NCI-H226 (cell line): ENCODE measurements at regions not wholly inside any gene's neighbourhood (a gene's known extent, or its start where the extent isn't known, plus 50 kb on each side); places are given as distances from the start of the nearest gene placed in this dataset.

Experiments
- DNase-seq: peaks from one replicate; pipeline ENCODE4 v3.0.0-alpha.2; 2015

DNA sequence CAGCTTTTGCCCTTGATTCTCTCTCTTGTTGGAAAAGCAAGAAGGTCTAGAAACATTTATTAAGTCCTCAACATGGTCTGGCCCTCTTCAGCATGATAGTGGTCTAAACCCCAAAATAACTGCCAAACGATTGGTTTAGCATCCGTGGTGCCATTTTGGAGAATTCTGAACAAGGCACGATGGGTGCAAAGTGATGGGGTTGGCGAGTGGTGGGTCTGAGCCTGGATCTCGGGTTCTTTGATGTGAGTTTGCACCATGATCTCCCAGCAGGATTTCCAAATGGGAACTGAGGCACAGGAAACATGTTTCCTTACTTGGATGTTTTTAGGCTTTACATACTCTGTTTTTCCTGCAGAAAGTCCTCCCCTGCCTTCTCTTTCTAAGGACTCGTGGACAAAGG, 240.3 kb downstream of the MYCN start:
- DNase-seq = no peak

GRCh38 chr2:16179701-16180416, 239.5 kb downstream of the MYCN start:
- no peak for DNase-seq

- no peak for DNase-seq
Observed at GRCh38 chr2:16178551-16179130, 238.3 kb downstream of the MYCN start.

GRCh38 chr2:16177671-16178180, 237.4 kb downstream of the MYCN start:
- no peak for DNase-seq

- no peak for DNase-seq
Observed at GRCh38 chr2:16176971-16177480, 236.7 kb downstream of the MYCN start.

DNA sequence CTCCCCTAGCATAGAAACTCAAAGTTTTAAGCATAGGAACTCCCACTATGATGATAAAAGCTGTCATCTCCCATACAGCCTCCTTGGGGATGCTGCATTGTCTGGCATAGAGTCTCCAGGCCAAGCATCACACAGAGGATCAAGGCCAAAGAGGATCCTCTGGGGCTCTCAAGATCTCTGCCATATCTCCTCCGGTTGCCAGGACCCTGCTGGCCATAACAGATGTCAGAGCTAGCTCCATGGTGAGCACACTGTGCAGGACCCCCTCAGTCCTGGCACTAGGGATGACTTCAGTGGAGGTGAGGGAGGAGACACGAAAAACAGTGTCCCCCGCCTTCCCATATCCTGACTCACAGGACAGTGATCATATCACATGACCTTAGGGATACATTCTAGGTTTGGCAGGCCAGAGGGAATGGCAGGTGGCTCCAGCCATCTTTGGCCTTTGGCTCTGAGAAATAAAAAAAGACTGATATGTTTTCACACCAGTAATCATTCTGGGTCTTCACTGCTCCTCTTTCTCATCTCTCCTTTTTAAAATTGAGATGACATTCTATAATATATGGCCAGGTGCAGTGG, 235.0 kb downstream of the MYCN start:
- DNase-seq = no peak

DNA sequence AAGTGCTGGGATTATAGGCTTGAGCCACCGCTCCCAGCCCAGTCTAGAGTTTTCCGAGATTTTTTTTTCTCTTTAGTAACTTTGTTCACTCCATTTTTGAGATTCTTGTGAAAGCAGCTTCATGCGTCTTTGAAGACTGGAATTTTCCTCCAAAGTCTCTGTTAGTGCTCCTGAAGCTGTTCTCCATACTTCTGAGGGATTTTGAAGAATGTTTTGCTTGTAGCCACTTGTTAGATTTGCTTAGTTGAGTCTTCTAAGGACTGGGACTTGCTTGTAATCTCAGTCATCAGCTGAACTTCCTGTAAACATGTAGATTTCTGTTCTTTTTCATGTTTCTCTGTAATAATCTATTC, 234.3 kb downstream of the MYCN start:
- no peak for DNase-seq

- no peak for DNase-seq
Observed at GRCh38 chr2:16173893-16174692, 233.7 kb downstream of the MYCN start.

DNA sequence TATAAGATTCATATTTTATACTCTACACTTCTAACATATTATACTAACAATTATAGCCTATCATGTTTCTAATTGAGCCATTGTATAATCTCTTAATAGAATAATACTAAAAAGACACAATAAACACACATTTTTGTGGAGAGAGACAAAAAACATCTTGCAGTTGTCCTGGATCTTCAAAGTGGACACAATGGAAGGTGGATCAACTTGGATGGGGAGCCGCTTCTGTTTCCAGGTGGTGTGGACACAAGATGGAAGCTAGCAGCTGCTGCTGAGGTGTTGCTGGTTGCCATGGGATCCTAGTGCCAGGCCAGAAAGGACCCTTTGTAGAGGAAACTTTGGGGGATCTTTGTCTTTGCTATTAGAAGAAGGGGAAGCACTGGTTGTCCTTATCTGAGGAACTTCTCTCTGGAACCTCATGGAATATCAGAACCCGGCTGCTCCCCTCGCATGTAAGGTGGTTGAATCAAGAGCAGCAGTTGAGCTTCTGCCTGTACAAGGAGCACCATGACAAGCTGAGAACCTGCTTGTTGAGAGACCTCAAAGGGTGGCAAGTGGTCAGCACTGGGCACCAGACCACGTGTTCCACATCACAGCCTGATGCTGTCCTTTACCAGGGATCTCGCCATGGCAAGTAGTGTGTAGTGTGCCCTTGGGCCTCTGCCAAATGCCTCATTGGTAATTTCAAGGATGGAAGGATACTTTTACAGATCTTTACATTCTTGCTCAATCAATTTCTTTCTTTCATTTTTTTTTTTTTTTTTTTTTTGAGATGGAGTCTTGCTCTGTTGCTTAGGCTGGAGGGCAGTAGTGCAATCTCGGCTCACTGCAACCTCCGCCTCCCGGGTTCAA, 232.2 kb downstream of the MYCN start:
- DNase-seq = no peak

DNA sequence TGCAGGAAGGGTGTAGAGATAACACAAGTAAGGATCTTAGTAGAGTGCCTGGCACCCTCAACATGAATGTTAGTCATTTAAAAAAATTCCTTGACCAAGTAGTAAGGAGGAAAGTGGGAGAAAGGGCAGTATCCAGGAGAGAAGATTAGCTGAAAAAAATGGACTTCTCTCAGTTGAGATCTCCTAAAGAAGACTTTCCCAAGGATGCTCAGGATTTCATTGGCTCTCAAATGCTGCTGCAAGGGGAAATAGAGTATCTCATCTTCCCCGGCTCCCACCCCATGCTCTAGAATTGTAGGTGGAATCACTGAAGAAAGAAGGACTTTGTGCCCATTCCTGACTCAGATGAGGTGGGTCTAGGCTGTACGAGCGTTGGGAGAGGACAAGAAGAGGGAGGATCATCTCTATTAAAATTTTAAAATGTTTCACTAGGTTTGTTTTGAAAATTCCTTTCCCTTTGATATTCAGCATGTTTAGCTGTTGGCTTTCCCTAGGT, 231.1 kb downstream of the MYCN start:
- DNase-seq = peak; percentile 15

DNA sequence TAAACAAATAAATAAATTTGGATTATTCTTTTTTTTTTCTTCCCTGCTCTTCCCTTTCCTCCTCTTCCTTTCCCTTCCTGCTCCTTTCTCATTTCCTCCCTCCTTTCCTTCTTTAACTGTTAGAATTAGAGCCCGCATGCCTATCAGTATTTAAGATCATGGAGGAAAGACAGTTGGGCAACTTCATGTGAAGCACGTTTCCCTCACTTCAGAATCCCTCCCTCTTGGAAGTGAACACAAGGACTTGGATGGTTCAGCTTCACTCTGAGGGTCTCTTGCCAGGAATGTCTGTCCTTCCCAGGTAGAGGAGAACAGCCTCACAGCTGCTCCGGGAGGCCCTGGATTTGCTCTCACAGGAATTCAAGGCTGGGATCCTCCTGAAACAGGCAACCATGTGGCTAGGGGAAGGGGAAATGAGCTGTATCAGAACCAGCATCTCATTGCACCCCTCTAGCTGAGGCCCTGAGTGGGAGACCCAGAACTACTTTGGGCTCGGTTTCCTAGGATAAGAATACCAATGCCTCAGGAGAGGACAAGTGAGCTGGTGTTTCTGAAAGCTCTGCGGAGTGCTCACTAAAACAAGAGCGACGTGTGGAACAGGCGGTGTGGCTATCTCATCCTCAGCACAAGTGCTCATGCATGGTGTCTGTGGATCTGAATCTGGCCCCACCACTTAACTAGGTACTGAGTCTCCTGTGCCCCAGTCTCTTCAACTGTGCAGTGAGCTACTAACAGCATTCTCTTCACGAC, 230.5 kb downstream of the MYCN start:
- DNase-seq = no peak

- DNase-seq = no peak
Observed at GRCh38 chr2:16169381-16169960, 229.1 kb downstream of the MYCN start.

- DNase-seq = no peak
Observed at GRCh38 chr2:16168506-16169264, 228.3 kb downstream of the MYCN start.

DNA sequence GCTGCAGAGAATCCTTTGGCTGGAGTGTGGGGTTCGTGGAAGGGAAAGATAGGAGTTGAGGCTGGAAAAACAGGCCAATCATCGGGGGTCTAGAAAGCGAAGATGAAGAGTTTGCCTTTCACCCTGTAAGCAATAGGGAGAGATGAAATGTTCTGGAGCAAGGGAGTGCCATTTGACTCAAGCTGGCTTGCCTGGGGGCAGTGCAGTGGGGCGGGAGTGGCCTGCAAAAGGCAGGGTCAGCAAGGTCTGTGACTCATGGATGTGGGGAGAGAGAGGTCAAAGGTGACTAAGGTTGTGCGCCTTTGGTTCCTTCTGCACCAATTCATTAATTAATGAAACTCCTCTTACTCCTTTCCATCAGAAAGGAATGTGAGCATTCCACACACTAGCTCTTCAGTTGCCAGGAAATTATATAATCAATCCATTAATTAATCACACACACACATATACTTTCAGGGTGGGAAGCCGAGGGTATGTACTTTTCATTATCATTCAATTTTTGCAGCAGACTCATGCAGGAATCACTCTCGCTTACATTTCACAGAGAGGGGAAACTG, 227.6 kb downstream of the MYCN start:
- no peak for DNase-seq

GRCh38 chr2:16167451-16167861, 227.1 kb downstream of the MYCN start:
- no peak for DNase-seq

DNA sequence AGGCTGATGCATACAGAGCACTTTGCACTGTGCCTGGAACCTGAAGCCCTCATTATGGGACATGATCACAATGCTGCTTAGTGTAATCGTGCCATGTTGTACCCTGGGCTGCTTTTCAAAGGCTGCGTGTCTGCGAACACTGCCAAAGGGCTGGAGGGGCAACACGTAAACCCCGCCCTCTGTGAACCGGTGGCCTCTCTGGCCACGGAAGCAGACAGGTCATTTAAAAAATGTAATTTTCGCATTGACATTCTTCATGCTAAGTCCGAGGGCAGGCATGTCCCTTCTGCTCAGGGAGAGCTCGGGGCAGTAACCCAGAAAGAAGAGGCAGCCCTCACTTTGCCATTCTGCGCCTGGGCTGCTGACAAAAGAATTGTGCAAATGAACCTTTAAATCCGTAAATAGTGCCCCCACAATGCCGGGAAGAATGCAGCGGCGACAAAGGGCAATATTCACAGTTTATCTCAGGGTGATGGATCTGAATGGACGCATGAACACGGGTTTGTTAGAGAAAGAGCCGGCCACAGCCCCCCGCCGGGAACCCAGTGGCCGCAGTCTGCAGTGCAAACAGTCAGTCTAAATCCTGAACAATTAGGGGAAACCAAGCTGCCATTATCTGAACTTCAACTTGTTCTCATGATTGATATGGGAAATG, 226.1 kb downstream of the MYCN start:
- no peak for DNase-seq

GRCh38 chr2:16165518-16166326, 225.4 kb downstream of the MYCN start:
- DNase-seq = no peak

DNA sequence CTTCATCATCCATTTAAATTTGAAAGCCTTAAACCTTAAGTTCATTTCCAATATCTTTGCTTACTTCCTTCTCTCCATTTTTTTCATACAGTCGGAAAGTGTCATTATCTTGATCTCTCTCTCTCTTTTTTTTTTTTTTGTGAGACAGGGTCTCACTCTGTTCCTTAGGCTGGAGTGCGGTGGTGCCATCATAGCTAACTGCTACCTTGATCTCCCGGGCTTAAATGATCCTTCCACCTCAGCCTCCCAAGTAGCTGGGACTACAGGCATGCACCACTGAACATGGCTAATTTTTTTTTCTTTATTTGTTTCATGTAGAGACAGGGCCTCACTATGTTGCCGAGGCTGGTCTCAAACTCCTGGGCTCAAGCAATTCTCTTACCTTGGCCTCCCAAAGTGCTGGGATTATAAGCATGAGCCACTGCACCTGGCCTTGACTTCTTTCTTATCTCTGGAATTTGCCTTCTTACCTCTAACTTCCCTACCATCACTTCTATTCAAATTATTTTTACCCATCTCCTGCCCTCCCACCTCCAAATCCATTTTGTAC, 222.2 kb downstream of the MYCN start:
- no peak for DNase-seq
